OCI-LY3 (cell line): ENCODE measurements at regions not wholly inside any gene's neighbourhood (a gene's known extent, or its start where the extent isn't known, plus 50 kb on each side); places are given as distances from the start of the nearest gene placed in this dataset.

Source experiments
- H2AFZ ChIP-seq: fragments of 200-600, 300-600 bp; shearing (Covaris generic); 2 replicates; pipeline ENCODE4 v1.6.0; 2014; ENCODE audit warnings: antibody characterized with exemption, low read depth, low read length
- H3K27ac ChIP-seq: fragments of 200-600, 300-600 bp; sonication (generic); 2 replicates; pipeline ENCODE4 v1.5.1; 2014; ENCODE audit warnings: mild to moderate bottlenecking, low read length, moderate library complexity, mixed read lengths
- H3K27me3 ChIP-seq: fragments of 200-600, 300-600 bp; sonication (generic); 2 replicates; pipeline ENCODE4 v1.6.1; 2014; ENCODE audit warnings: low read depth, low read length, mixed read lengths
- H3K36me3 ChIP-seq: fragments of 200-600, 300-600 bp; sonication (generic); replicated peaks from 2 replicates; pipeline ENCODE3; 2014; ENCODE audit warnings: low read depth, low read length, mixed read lengths
- H3K4me1 ChIP-seq: fragments of 300-600, 200-600 bp; sonication (generic); 2 replicates; pipeline ENCODE4 v1.6.1; 2014; ENCODE audit warnings: low read length, mixed read lengths
- H3K4me2 ChIP-seq: fragments of 200-600, 300-600 bp; sonication (generic); 2 replicates; pipeline ENCODE4 v1.6.1; 2014; ENCODE audit warnings: low read length, mixed read lengths
- H3K4me3 ChIP-seq: fragments of 300-600, 200-600 bp; sonication (generic); 2 replicates; pipeline ENCODE4 v1.5.1; 2014; ENCODE audit warnings: antibody characterized with exemption, mild to moderate bottlenecking, low read length, moderate library complexity
- H3K79me2 ChIP-seq: fragments of 300-600, 200-600 bp; shearing (Covaris generic); 2 replicates; pipeline ENCODE4 v1.6.1; 2014; ENCODE audit warnings: mild to moderate bottlenecking, low read length, mixed read lengths
- H3K9ac ChIP-seq: fragments of 300-600, 200-600 bp; shearing (Covaris generic); 2 replicates; pipeline ENCODE4 v1.6.0; 2014; ENCODE audit warnings: mild to moderate bottlenecking, low read length, moderate library complexity
- H3K9me3 ChIP-seq: fragments of 200-600, 300-600 bp; shearing (Covaris generic); 2 replicates; pipeline ENCODE4 v1.6.1; 2014; ENCODE audit warnings: low read length, mixed read lengths; ENCODE audit not compliant: insufficient read depth
- H4K20me1 ChIP-seq: fragments of 200-600, 300-600 bp; sonication (generic); 2 replicates; pipeline ENCODE4 v1.6.1; 2016; ENCODE audit warnings: low read length, mixed read lengths; ENCODE audit not compliant: insufficient read depth
- CTCF ChIP-seq: fragments of 200-600, 300-600 bp; sonication (generic); IDR thresholded peaks from 2 replicates; pipeline ENCODE4 v1.5.1; 2014; ENCODE audit warnings: antibody characterized with exemption, low read length, low read depth
- EZH2phosphoT487 ChIP-seq: fragments of 200-600 bp; shearing (Covaris generic); IDR thresholded peaks from 2 replicates; pipeline ENCODE4 v1.6.1; 2018; ENCODE audit warnings: antibody characterized with exemption, mixed run types, low read depth

DNA sequence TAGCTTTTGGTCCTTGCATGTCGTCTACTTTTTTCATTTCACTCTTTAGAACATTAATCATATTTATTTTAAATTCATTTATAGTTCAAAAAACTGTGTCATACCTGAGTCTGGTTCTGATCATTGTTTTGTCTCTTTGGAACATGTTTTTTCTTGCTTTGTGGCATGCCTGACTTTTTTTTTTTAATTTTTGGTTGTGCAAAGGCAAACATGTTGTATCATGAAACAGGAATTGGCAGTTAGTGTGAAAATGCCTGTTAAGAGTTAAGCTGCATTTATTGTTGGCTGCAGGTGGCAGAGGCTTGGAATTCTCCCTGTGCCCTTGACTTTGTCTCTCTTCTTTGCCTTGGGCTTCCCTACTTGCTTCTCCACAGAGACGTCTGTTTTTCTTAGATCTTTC lies 525.0 kb upstream of the ADARB2 start:
- Histone ChIP-seq H3K79me2 (no peaks in the 10 kb centered on the region), H4K20me1 (no peaks in the 10 kb centered on the region), H3K4me1 (no peaks in the 10 kb centered on the region), H3K27ac (no peak overlapping the region), H2AFZ (no peak overlapping the region), H3K9me3 (no peaks in the 10 kb centered on the region), H3K36me3 (no peaks in the 10 kb centered on the region), H3K27me3 (no peaks in the 10 kb centered on the region), H3K9ac (no peak overlapping the region), H3K4me3 (no peak overlapping the region), H3K4me2 (no peak overlapping the region)
- no peak for TF ChIP-seq EZH2phosphoT487

DNA sequence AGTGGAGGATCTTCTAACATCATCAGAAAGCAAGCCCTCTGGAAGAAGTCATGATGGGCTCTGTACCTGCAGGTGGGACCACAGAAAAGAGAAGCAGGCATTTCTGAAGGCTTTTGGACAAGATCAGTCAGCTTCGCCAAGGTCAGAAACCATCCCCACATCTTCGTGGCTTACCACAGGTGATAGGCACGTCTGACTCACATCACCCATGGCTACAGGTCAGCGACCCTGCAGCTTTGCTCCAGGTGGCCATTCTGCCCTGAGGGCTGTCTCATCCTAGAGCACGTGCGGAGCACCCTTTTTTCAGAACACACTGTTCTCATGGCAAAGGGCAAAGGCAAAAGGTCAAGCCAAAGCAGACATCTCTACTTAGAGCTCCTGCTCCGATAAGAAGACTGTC lies 518.9 kb upstream of the ADARB2 start:
- no peak overlapping the region for H3K9ac ChIP-seq
- no peaks in the 10 kb centered on the region for H3K9me3 ChIP-seq
- no peak for TF ChIP-seq EZH2phosphoT487
- no peak for TF ChIP-seq CTCF
- H3K4me1 ChIP-seq = no peaks in the 10 kb centered on the region
- no peak overlapping the region for H3K27ac ChIP-seq
- no peaks in the 10 kb centered on the region for H3K36me3 ChIP-seq
- H3K4me3 ChIP-seq = no peak overlapping the region
- no peak overlapping the region for H2AFZ ChIP-seq
- H3K79me2 ChIP-seq = no peaks in the 10 kb centered on the region
- H3K4me2 ChIP-seq = no peak overlapping the region
- H3K27me3 ChIP-seq = no peaks in the 10 kb centered on the region
- no peaks in the 10 kb centered on the region for H4K20me1 ChIP-seq

DNA sequence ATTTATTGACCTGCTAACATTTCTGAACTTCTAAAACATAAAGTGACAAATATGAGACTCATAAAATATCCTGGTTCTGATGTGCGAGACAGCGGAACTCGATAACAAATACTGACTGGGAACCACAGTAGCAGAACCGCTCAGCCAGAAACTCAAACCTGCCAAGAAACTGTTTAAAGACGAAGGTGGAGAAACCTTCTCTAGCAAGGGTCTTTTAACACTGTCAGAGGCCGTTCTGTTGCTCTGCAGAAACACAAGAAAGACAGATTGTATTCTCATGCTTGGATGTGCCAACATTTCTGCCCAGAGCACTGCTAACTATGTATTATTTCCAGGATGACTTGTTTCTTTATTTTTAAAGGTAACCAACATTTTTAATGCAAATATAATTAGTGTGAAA lies 514.8 kb upstream of the ADARB2 start:
- no peak overlapping the region for H2AFZ ChIP-seq
- H3K79me2 ChIP-seq = no peaks in the 10 kb centered on the region
- H4K20me1 ChIP-seq = no peaks in the 10 kb centered on the region
- H3K4me2 ChIP-seq = no peak overlapping the region
- no peaks in the 10 kb centered on the region for H3K36me3 ChIP-seq
- no peaks in the 10 kb centered on the region for H3K4me1 ChIP-seq
- no peaks in the 10 kb centered on the region for H3K9me3 ChIP-seq
- H3K27me3 ChIP-seq = no peaks in the 10 kb centered on the region
- H3K4me3 ChIP-seq = no peak overlapping the region
- TF ChIP-seq EZH2phosphoT487 = no peak
- TF ChIP-seq CTCF = no peak
- H3K9ac ChIP-seq = no peak overlapping the region
- H3K27ac ChIP-seq = no peak overlapping the region

GRCh38 chr10:2251631-2252030 lies 514.3 kb upstream of the ADARB2 start:
- Histone ChIP-seq H3K79me2 (no peaks in the 10 kb centered on the region), H3K9me3 (no peaks in the 10 kb centered on the region)

More at GRCh38 chr10:2251631-2252030, 514.3 kb upstream of the ADARB2 start:
- Histone ChIP-seq H2AFZ (no peak overlapping the region), H4K20me1 (no peaks in the 10 kb centered on the region), H3K27ac (no peak overlapping the region), H3K4me3 (no peak overlapping the region), H3K36me3 (no peaks in the 10 kb centered on the region), H3K4me1 (no peaks in the 10 kb centered on the region), H3K4me2 (no peak overlapping the region), H3K27me3 (no peaks in the 10 kb centered on the region), H3K9ac (no peak overlapping the region)
- TF ChIP-seq EZH2phosphoT487 = no peak
- TF ChIP-seq CTCF = no peak
